NCI-H1930 (cell line): ENCODE measurements at regions not wholly inside any gene's neighbourhood (a gene's known extent, or its start where the extent isn't known, plus 50 kb on each side); places are given as distances from the start of the nearest gene placed in this dataset.

Experiments
- DNase-seq, 2 experiments: peaks; one replicate each; lab custom pipeline; 2025; lab: John Stamatoyannopoulos, UW

GRCh38 chrX:39829965-39830364, 267.8 kb downstream of the BCOR start:
- no peak for DNase-seq

- no peak for DNase-seq
These were observed 267.3 kb downstream of the BCOR start for GRCh38 chrX:39830414-39830813.

- DNase-seq, result no peak
These were observed 265.5 kb downstream of the BCOR start for GRCh38 chrX:39832211-39832610.

GRCh38 chrX:39834600-39834999, 263.2 kb downstream of the BCOR start:
- no peak for DNase-seq

- DNase-seq, result no peak
These were observed 262.5 kb downstream of the BCOR start for GRCh38 chrX:39835241-39835640.

GRCh38 chrX:39835776-39836175, 262.0 kb downstream of the BCOR start:
- no peak for DNase-seq

- DNase-seq, result no peak
These were observed 260.8 kb downstream of the BCOR start for GRCh38 chrX:39836802-39837420.

- DNase-seq, result no peak
These were observed 260.1 kb downstream of the BCOR start for GRCh38 chrX:39837688-39838087.

GRCh38 chrX:39839371-39839770, 258.4 kb downstream of the BCOR start:
- no peak for DNase-seq

- DNase-seq, result no peak
These were observed 257.6 kb downstream of the BCOR start for GRCh38 chrX:39840133-39840532.

GRCh38 chrX:39840581-39841093, 257.1 kb downstream of the BCOR start:
- no peak for DNase-seq

- no peak for DNase-seq
These were observed 256.2 kb downstream of the BCOR start for GRCh38 chrX:39841604-39842003.

GRCh38 chrX:39842281-39842973, 255.3 kb downstream of the BCOR start:
- DNase-seq, result no peak

GRCh38 chrX:39843318-39843717, 254.4 kb downstream of the BCOR start:
- DNase-seq, result no peak

GRCh38 chrX:39845233-39845632, 252.5 kb downstream of the BCOR start:
- no peak for DNase-seq

GRCh38 chrX:39846460-39846859, 251.3 kb downstream of the BCOR start:
- no peak for DNase-seq

GRCh38 chrX:39848243-39848642, 249.5 kb downstream of the BCOR start:
- no peak for DNase-seq

- DNase-seq, result no peak
These were observed 248.9 kb downstream of the BCOR start for GRCh38 chrX:39848900-39849299.

GRCh38 chrX:39850209-39850608, 247.5 kb downstream of the BCOR start:
- DNase-seq, result no peak

GRCh38 chrX:39850630-39851152, 247.1 kb downstream of the BCOR start:
- no peak for DNase-seq

- DNase-seq, result no peak
These were observed 245.9 kb downstream of the BCOR start for GRCh38 chrX:39851745-39852455.

- DNase-seq, result no peak
These were observed 245.3 kb downstream of the BCOR start for GRCh38 chrX:39852491-39852890.
